MM.1S (cell line): ENCODE measurements at regions not wholly inside any gene's neighbourhood (a gene's known extent, or its start where the extent isn't known, plus 50 kb on each side); places are given as distances from the start of the nearest gene placed in this dataset.

ENCODE experiments used
- DNase-seq: peaks from one replicate; pipeline ENCODE4 v3.0.0-alpha.2; 2015
- H2AFZ ChIP-seq: fragments of 300-600 bp; sonication (generic); 2 replicates; pipeline ENCODE4 v1.6.0; 2016; ENCODE audit warnings: antibody characterized with exemption, low read length
- H3F3A ChIP-seq: fragments of 300-600 bp; sonication (generic); 2 replicates; pipeline ENCODE4 v1.6.1; 2016; ENCODE audit warnings: mild to moderate bottlenecking, antibody characterized with exemption, low read length, moderate library complexity, mixed read lengths; ENCODE audit not compliant: insufficient read depth
- H3K27ac ChIP-seq: fragments of 300-600 bp; sonication (generic); 2 replicates; pipeline ENCODE4 v1.5.1; 2016; ENCODE audit warnings: mild to moderate bottlenecking, low read length
- H3K27me3 ChIP-seq: fragments of 300-600 bp; sonication (generic); replicated peaks from 2 replicates; pipeline ENCODE4 v1.6.0; 2016; ENCODE audit warnings: low read length; ENCODE audit not compliant: insufficient read depth
- H3K36me3 ChIP-seq: fragments of 300-600 bp; sonication (generic); replicated peaks from 2 replicates; pipeline ENCODE4 v1.6.1; 2016; ENCODE audit warnings: mild to moderate bottlenecking, low read length, mixed read lengths; ENCODE audit not compliant: insufficient read depth
- H3K4me1 ChIP-seq: fragments of 300-600 bp; sonication (generic); 2 replicates; pipeline ENCODE4 v1.6.1; 2016; ENCODE audit warnings: low read length, mixed read lengths
- H3K4me2 ChIP-seq: fragments of 300-600 bp; sonication (generic); 2 replicates; pipeline ENCODE4 v1.6.0; 2016; ENCODE audit warnings: low read depth, low read length
- H3K4me3 ChIP-seq: fragments of 300-600 bp; sonication (generic); 2 replicates; pipeline ENCODE4 v1.5.1; 2016; ENCODE audit warnings: low read length, mixed read lengths
- H3K79me2 ChIP-seq: fragments of 300-600 bp; sonication (generic); 2 replicates; pipeline ENCODE4 v1.6.1; 2016; ENCODE audit warnings: mixed run types, low read length, mixed read lengths
- H3K9ac ChIP-seq: fragments of 300-600 bp; sonication (generic); 2 replicates; pipeline ENCODE4 v1.6.1; 2016; ENCODE audit warnings: low read length, mixed read lengths
- H3K9me2 ChIP-seq: fragments of 300-600 bp; sonication (generic); replicated peaks from 2 replicates; pipeline ENCODE4 v1.6.1; 2016; ENCODE audit warnings: mild to moderate bottlenecking, low read length, mixed read lengths; ENCODE audit not compliant: insufficient read depth
- H3K9me3 ChIP-seq: fragments of 300-600 bp; sonication (generic); replicated peaks from 2 replicates; pipeline ENCODE4 v1.6.1; 2016; ENCODE audit warnings: mild to moderate bottlenecking, low read length, mixed read lengths; ENCODE audit not compliant: insufficient read depth
- H4K20me1 ChIP-seq: fragments of 300-600 bp; sonication (generic); 2 replicates; pipeline ENCODE4 v1.6.1; 2016; ENCODE audit warnings: mild to moderate bottlenecking, low read length, moderate library complexity, mixed read lengths; ENCODE audit not compliant: insufficient read depth
- CTCF ChIP-seq: fragments of 300-600 bp; sonication (generic); IDR thresholded peaks from 2 replicates; pipeline ENCODE4 v1.5.1; 2016; ENCODE audit warnings: antibody characterized with exemption, low read length, mixed read lengths
- EZH2 ChIP-seq: fragments of 300-600 bp; sonication (generic); optimal IDR thresholded peaks from 2 replicates; pipeline ENCODE3; 2017; ENCODE audit warnings: low read depth, mild to moderate bottlenecking, antibody characterized with exemption, low read length, mixed read lengths
- EZH2phosphoT487 ChIP-seq: fragments of 300-600 bp; sonication (generic); IDR thresholded peaks from 2 replicates; pipeline ENCODE4 v1.6.1; 2018; ENCODE audit warnings: antibody characterized with exemption, low read length

DNA sequence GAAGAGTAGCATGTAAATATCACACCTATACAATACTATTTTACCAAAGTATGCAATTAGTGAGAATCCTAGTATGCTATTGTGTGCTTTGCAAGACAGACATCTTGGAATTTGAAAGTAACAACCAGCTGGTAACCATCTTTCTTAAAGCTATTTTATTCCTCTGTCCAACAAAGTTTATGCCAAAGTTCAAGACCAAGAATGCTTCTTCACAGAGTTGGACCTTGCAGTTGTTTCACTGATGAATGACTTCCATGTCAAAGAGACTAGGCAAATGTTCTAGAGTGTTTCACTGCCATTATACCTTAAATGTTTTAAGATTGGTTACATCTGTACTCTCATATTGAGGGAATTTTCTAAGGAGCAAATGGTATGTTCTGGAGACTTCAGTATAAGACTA, 215.2 kb upstream of the CRIM1 start:
- H3K79me2 ChIP-seq = no peaks in the 10 kb centered on the region
- H3K27me3 ChIP-seq = no peaks in the 10 kb centered on the region
- H2AFZ ChIP-seq = no peak overlapping the region
- no peak for DNase-seq
- no peaks in the 10 kb centered on the region for H3K9me3 ChIP-seq
- TF ChIP-seq EZH2 = no peak
- TF ChIP-seq CTCF = no peak
- TF ChIP-seq EZH2phosphoT487 = no peak
- H3K9ac ChIP-seq = no peak overlapping the region
- no peak overlapping the region for H3K4me3 ChIP-seq
- no peaks in the 10 kb centered on the region for H3K4me1 ChIP-seq
- no peaks in the 10 kb centered on the region for H4K20me1 ChIP-seq
- H3K4me2 ChIP-seq = no peak overlapping the region
- no peaks in the 10 kb centered on the region for H3K36me3 ChIP-seq
- no peaks in the 10 kb centered on the region for H3K9me2 ChIP-seq
- H3K27ac ChIP-seq = no peak overlapping the region
- H3F3A ChIP-seq = no peaks in the 10 kb centered on the region

- H3K27me3 ChIP-seq = no peaks in the 10 kb centered on the region
Measured at GRCh38 chr2:36137612-36138011, 218.0 kb upstream of the CRIM1 start.

DNA sequence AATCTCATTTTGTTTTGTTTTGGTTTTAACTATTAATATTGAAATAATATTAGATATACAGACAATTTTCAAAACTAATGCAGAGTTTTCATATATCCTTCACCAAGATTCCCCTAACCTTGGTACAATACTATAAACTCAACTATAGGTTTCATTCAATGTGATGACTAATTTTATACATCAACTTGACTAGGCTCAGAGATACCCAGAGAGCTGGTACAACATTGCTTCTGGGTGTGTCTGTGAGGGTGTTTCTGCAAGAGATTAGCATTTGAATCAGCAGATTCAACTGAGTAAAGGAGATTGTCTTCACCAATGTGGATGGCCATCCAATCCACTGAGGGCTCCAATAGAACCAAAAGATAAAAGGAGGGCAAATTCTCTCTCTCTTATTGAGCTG, 221.3 kb upstream of the CRIM1 start:
- Histone ChIP-seq H3K27ac (no peak overlapping the region), H4K20me1 (no peaks in the 10 kb centered on the region), H3K9me2 (no peaks in the 10 kb centered on the region), H3K4me1 (no peaks in the 10 kb centered on the region), H3K27me3 (no peaks in the 10 kb centered on the region), H3K79me2 (no peaks in the 10 kb centered on the region), H3K9me3 (no peaks in the 10 kb centered on the region), H3K9ac (no peak overlapping the region), H3F3A (no peaks in the 10 kb centered on the region), H3K4me2 (no peak overlapping the region), H3K4me3 (no peak overlapping the region), H3K36me3 (no peaks in the 10 kb centered on the region), H2AFZ (no peak overlapping the region)
- no peak for DNase-seq
- no peak for TF ChIP-seq EZH2
- TF ChIP-seq EZH2phosphoT487 = no peak
- no peak for TF ChIP-seq CTCF

More at GRCh38 chr2:36137612-36138011, 218.0 kb upstream of the CRIM1 start:
- H2AFZ ChIP-seq = no peak overlapping the region
- no peak for TF ChIP-seq EZH2phosphoT487
- TF ChIP-seq CTCF = no peak
- TF ChIP-seq EZH2 = no peak
- H3K4me1 ChIP-seq = no peaks in the 10 kb centered on the region
- H3K36me3 ChIP-seq = no peaks in the 10 kb centered on the region
- no peaks in the 10 kb centered on the region for H3K9me3 ChIP-seq
- no peak overlapping the region for H3K4me2 ChIP-seq
- H3F3A ChIP-seq = no peaks in the 10 kb centered on the region
- DNase-seq = peak; percentile 12
- H3K4me3 ChIP-seq = no peak overlapping the region
- no peak overlapping the region for H3K9ac ChIP-seq
- no peak overlapping the region for H3K27ac ChIP-seq
- H3K79me2 ChIP-seq = no peaks in the 10 kb centered on the region
- no peaks in the 10 kb centered on the region for H3K9me2 ChIP-seq
- H4K20me1 ChIP-seq = no peaks in the 10 kb centered on the region
